B cell (primary cell): ENCODE measurements at regions not wholly inside any gene's neighbourhood (a gene's known extent, or its start where the extent isn't known, plus 50 kb on each side); places are given as distances from the start of the nearest gene placed in this dataset.

Experiments
- ATAC-seq: fragments of 200-7000 bp; cut with Tn5 transposase; one replicate; pipeline ENCODE4 v1.10.0; 2021; ENCODE audit warnings: low read depth, mild to moderate bottlenecking, moderate number of reproducible peaks, moderate library complexity
- CTCF ChIA-PET: fragments of 350-600 bp; sonication (Branson Sonifier 250); formaldehyde crosslinking; loops from one replicate; lab custom pipeline; 2021; ENCODE audit warnings: antibody characterized with exemption, inconsistent platforms; lab: Charles Lee
- POLR2A ChIA-PET: fragments of 350-600 bp; sonication (Branson Sonifier 250); formaldehyde crosslinking; loops from one replicate; lab custom pipeline; 2021; ENCODE audit warnings: antibody characterized with exemption; lab: Charles Lee
- DNase-seq: peaks from one replicate; pipeline ENCODE4 v3.0.0; 2013
- H2AFZ ChIP-seq: 2 replicates; pipeline ENCODE4 v1.6.1; 2012; ENCODE audit warnings: mild to moderate bottlenecking, low read depth, low read length; ENCODE audit not compliant: insufficient read depth, poor library complexity, severe bottlenecking
- H3K27ac ChIP-seq, 2 donors: 1 replicate in 1 of 2; 2 replicates in 1 of 2; pipeline ENCODE4 v1.5.1; 2012 to 2013; ENCODE audit warnings: low read length in 2 of 2, mild to moderate bottlenecking in 2 of 2, moderate library complexity in 1 of 2
- H3K27me3 ChIP-seq, 4 experiments: fragments of 200-600 bp in 1 of 4; sonication (generic) in 1 of 4; replicated peaks in 1 of 4; 1 replicate in 2 of 4; 2 replicates in 2 of 4; pipeline versions ENCODE4 v1.6.1 to v1.7.0; 2013 to 2016; ENCODE audit warnings: low read length in 3 of 4, mild to moderate bottlenecking in 2 of 4, mixed read lengths in 1 of 4, moderate library complexity in 1 of 4; ENCODE audit not compliant: insufficient read depth in 4 of 4, control insufficient read depth in 3 of 4; ENCODE audit errors: control extremely low read depth in 1 of 4
- H3K36me3 ChIP-seq, 2 experiments: replicated peaks in 1 of 2; 1 replicate in 1 of 2; 2 replicates in 1 of 2; pipeline versions ENCODE4 v1.6.1 to v1.7.1; 2013; ENCODE audit warnings: low read length in 1 of 2; ENCODE audit not compliant: insufficient read depth in 2 of 2, control insufficient read depth in 1 of 2; ENCODE audit errors: control extremely low read depth in 1 of 2, extremely low read depth in 1 of 2
- H3K4me1 ChIP-seq, 2 donors: fragments of 200-600 bp in 1 of 2; sonication (generic) in 1 of 2; 1 replicate in 1 of 2; 2 replicates in 1 of 2; pipeline versions ENCODE4 v1.5.1 to v1.6.1; 2013 to 2017; ENCODE audit warnings: low read length in 2 of 2; ENCODE audit not compliant: control insufficient read depth in 2 of 2, insufficient read depth in 2 of 2
- H3K4me2 ChIP-seq: replicated peaks from 2 replicates; pipeline ENCODE3; 2012; ENCODE audit warnings: mild to moderate bottlenecking, low read depth, low read length; ENCODE audit not compliant: poor library complexity, severe bottlenecking
- H3K4me3 ChIP-seq, 5 experiments: fragments of 200-600 bp in 1 of 5; sonication (generic) in 1 of 5; 1 replicate in 3 of 5; 2 replicates in 2 of 5; pipeline versions ENCODE4 v1.5.1 to v1.7.0; 2011 to 2016; ENCODE audit warnings: low read length in 4 of 5, mild to moderate bottlenecking in 4 of 5, low read depth in 2 of 5, control low read depth in 1 of 5, moderate library complexity in 1 of 5; ENCODE audit not compliant: insufficient read depth in 1 of 5; ENCODE audit errors: control extremely low read depth in 1 of 5, extremely low read depth in 1 of 5
- H3K79me2 ChIP-seq: fragments of 200-600 bp; sonication (generic); one replicate; pipeline ENCODE4 v1.6.0; 2016; ENCODE audit warnings: low read length; ENCODE audit not compliant: control insufficient read depth, insufficient read depth
- H3K9ac ChIP-seq: fragments of 200-600 bp; sonication (generic); 2 replicates; pipeline ENCODE4 v1.6.1; 2017; ENCODE audit warnings: mild to moderate bottlenecking, low read length, moderate library complexity
- H3K9me3 ChIP-seq, 3 donors: one replicate each; pipeline versions ENCODE4 v1.6.1 to v1.7.1; 2013; ENCODE audit warnings: low read length in 2 of 3; ENCODE audit not compliant: control insufficient read depth in 2 of 3, insufficient read depth in 1 of 3; ENCODE audit errors: control extremely low read depth in 1 of 3
- H4K20me1 ChIP-seq: 2 replicates; pipeline ENCODE4 v1.6.0; 2012; ENCODE audit warnings: mild to moderate bottlenecking, low read length; ENCODE audit not compliant: insufficient read depth, control insufficient read depth, poor library complexity, severe bottlenecking
- H3K27ac Mint-ChIP-seq: one replicate; pipeline ENCODE4 v1.8.0; 2021; ENCODE audit warnings: mixed read lengths
- H3K27me3 Mint-ChIP-seq: one replicate; pipeline ENCODE4 v1.8.0; 2021; ENCODE audit warnings: mixed read lengths
- H3K4me1 Mint-ChIP-seq: one replicate; pipeline ENCODE4 v1.8.0; 2021; ENCODE audit warnings: mixed read lengths
- H3K4me3 Mint-ChIP-seq: one replicate; pipeline ENCODE4 v1.8.0; 2021; ENCODE audit warnings: mixed read lengths
- H3K9me3 Mint-ChIP-seq: one replicate; pipeline ENCODE4 v1.8.0; 2022; ENCODE audit warnings: mixed read lengths; ENCODE audit not compliant: insufficient read depth
- EZH2 ChIP-seq: IDR thresholded peaks from 2 replicates; pipeline ENCODE4 v1.6.1; 2012; ENCODE audit warnings: borderline replicate concordance, low read depth, mild to moderate bottlenecking, moderate library complexity, low read length; ENCODE audit not compliant: insufficient read depth, poor library complexity, severe bottlenecking
- WGBS: methylation state at CpG from one replicate; pipeline ENCODE4 v1.1.5; 2013; ENCODE audit warnings: missing lambda C conversion rate; ENCODE audit not compliant: insufficient coverage; 5-methylcytosine and 5-hydroxymethylcytosine counted together
- intact Hi-C: fragments of 100-400 bp; cut with micrococcal nuclease; formaldehyde crosslinking; loops from one replicate; pipeline ENCODE4 v1.10.0; 2022
- TF ChIP-seq, protein P1 (sequence below): fragments of 200-600 bp; IDR thresholded peaks from one replicate; pipeline ENCODE4 v1.8.0; 2022; ENCODE audit warnings: antibody characterized with exemption, mild to moderate bottlenecking

GRCh38 chr12:28027328-28027727, 54.8 kb upstream of the PTHLH start:
- WGBS, result 40% methylated on average over 3 of the region's 5 CpGs
- ATAC-seq, result no peak
- no peaks in the 10 kb centered on the region for H4K20me1 ChIP-seq
- intact Hi-C loops, result no loop called here
- H3K27me3 ChIP-seq, result peaks cover 0 to 5% (median 0%) of the 10 kb centered on the region in 4 experiments
- H3K9ac ChIP-seq, result no peak overlapping the region
- H3K27me3 Mint-ChIP-seq, result peaks cover 5% of the 10 kb centered on the region
- no peak overlapping the region for H3K4me2 ChIP-seq
- no peak for DNase-seq
- no peaks in the 10 kb centered on the region for H3K79me2 ChIP-seq
- H3K36me3 ChIP-seq, result no peaks in the 10 kb centered on the region
- POLR2A ChIA-PET, result no interaction called here
- H3K4me3 ChIP-seq, result no peak overlapping the region
- CTCF ChIA-PET, result no interaction called here
- TF ChIP-seq EZH2, result no peak
- TF ChIP-seq, protein P1, sequence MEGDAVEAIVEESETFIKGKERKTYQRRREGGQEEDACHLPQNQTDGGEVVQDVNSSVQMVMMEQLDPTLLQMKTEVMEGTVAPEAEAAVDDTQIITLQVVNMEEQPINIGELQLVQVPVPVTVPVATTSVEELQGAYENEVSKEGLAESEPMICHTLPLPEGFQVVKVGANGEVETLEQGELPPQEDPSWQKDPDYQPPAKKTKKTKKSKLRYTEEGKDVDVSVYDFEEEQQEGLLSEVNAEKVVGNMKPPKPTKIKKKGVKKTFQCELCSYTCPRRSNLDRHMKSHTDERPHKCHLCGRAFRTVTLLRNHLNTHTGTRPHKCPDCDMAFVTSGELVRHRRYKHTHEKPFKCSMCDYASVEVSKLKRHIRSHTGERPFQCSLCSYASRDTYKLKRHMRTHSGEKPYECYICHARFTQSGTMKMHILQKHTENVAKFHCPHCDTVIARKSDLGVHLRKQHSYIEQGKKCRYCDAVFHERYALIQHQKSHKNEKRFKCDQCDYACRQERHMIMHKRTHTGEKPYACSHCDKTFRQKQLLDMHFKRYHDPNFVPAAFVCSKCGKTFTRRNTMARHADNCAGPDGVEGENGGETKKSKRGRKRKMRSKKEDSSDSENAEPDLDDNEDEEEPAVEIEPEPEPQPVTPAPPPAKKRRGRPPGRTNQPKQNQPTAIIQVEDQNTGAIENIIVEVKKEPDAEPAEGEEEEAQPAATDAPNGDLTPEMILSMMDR, result no peak
- no peak overlapping the region for H2AFZ ChIP-seq
- H3K9me3 ChIP-seq, result peaks cover 0 to 5% (median 0%) of the 10 kb centered on the region in 3 donors
- H3K27ac ChIP-seq, result no peak overlapping the region
- H3K27ac Mint-ChIP-seq, result no peak overlapping the region
- no peak overlapping the region for H3K4me3 Mint-ChIP-seq
- no peaks in the 10 kb centered on the region for H3K4me1 Mint-ChIP-seq
- no peaks in the 10 kb centered on the region for H3K4me1 ChIP-seq
- no peaks in the 10 kb centered on the region for H3K9me3 Mint-ChIP-seq

- CTCF ChIA-PET, result no interaction called here
- POLR2A ChIA-PET, result no interaction called here
- DNase-seq (no peak), ATAC-seq (no peak)
- H3K27ac ChIP-seq, result no peak overlapping the region
- no peak overlapping the region for H3K4me3 ChIP-seq
- no peak overlapping the region for H2AFZ ChIP-seq
- Mint-ChIP-seq H3K4me1 (no peaks in the 10 kb centered on the region), H3K9me3 (no peaks in the 10 kb centered on the region), H3K27me3 (peaks cover 5% of the 10 kb centered on the region), H3K27ac (no peak overlapping the region), H3K4me3 (no peak overlapping the region)
- 93% methylated on average over 9 of the region's 11 CpGs for WGBS
- peaks cover 0 to 5% (median 0%) of the 10 kb centered on the region in 4 experiments for H3K27me3 ChIP-seq
- TF ChIP-seq EZH2, result no peak
- TF ChIP-seq, protein P1, result no peak
- no peak overlapping the region for H3K4me2 ChIP-seq
- H4K20me1 ChIP-seq, result no peaks in the 10 kb centered on the region
- H3K36me3 ChIP-seq, result no peaks in the 10 kb centered on the region
- peaks cover 0 to 5% (median 0%) of the 10 kb centered on the region in 3 donors for H3K9me3 ChIP-seq
- no peak overlapping the region for H3K9ac ChIP-seq
- intact Hi-C loops, result no loop called here
- H3K4me1 ChIP-seq, result no peaks in the 10 kb centered on the region
- no peaks in the 10 kb centered on the region for H3K79me2 ChIP-seq
Observed at GRCh38 chr12:28027947-28028724, 55.6 kb upstream of the PTHLH start.
